NCI-H2107 treated with DMSO at 0.1 percent for 48 hours (cell line): ENCODE measurements at regions not wholly inside any gene's neighbourhood (a gene's known extent, or its start where the extent isn't known, plus 50 kb on each side); places are given as distances from the start of the nearest gene placed in this dataset.
"Not testable (repeated sequence)": the region's sequence is repeated elsewhere in the genome, so short reads cannot be mapped to it uniquely, and the experiment has no call there.

ENCODE experiments used
- DNase-seq: peaks from one replicate; lab custom pipeline; 2025; ENCODE audit not compliant: unreplicated experiment; lab: John Stamatoyannopoulos, UW

GRCh38 chr13:63218596-63218995 is 1802.9 kb upstream of the PCDH20 start:
- DNase-seq, result not testable (repeated sequence)

DNA sequence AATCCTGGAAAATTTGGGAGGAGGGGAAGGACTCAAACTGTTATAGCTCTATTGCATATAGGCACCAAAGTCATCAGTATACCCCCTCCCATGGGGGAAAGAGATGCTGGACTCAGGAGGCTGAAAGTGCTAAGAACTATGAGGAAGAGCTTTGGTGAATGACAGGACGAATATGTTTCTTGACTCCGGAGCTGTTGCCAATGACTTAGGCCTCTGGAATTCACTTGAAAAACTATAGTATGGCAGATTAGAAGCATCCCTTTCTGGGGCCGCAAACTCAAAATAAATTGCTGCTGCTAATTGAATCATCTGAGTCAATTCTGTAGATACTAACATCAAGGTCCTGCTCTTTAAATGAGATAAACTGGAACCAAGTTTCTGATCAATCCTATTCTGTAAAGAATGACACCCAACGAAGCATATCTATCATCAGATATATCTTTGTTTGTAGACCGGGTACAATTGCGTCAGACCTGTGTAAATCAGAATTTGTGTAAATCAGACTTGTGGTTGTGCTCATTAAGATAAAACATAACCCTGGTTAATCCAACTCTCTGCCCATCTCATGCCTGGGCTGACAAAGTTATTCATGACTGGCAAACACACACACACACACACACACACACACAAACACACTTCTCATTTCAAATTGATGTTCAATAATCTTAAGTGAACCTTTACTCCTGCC is 1793.8 kb upstream of the PCDH20 start:
- DNase-seq, result no peak

- DNase-seq, result no peak
These were observed 1793.2 kb upstream of the PCDH20 start for GRCh38 chr13:63208826-63209225.

DNA sequence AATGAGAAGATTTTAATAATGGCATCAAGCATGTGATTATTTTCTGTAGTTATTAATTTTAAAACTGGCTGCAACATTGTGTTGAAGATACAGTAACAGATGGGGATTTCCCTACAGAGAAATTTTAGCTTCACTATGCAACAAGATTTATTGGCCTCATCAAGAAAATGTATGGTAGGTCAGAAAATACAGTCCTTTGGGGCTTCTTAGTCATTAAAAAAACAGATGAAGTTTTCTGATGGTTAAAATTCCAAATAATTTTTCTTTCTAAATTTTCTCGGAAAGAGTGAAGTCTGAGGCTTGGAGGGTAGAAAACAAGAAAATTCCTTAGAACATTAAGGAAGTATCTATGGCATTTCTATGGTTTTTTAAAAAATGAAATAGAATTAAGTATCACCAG is 1790.8 kb upstream of the PCDH20 start:
- DNase-seq, result no peak

- DNase-seq, result no peak
These were observed 1785.8 kb upstream of the PCDH20 start for GRCh38 chr13:63201493-63201892.

DNA sequence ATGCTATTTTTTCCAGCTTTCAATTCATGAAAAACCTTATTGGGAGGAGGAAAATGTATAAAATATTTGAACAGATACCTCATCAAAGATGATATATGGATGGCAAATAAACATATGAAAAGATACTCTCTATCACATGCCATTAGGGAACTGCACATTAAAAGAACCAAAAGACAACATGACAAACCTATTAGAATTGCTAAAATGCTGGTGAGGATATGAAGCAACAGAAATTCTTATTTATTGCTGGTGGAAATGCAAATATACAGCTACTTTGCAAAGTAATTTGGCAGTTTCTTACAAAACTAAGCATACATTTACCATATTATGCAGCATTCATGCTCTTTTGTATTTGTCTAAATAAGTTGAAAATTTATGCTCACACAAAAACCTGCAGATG is 1783.9 kb upstream of the PCDH20 start:
- DNase-seq, result no peak

GRCh38 chr13:63198071-63198470 is 1782.4 kb upstream of the PCDH20 start:
- peak; percentile 22 for DNase-seq

DNA sequence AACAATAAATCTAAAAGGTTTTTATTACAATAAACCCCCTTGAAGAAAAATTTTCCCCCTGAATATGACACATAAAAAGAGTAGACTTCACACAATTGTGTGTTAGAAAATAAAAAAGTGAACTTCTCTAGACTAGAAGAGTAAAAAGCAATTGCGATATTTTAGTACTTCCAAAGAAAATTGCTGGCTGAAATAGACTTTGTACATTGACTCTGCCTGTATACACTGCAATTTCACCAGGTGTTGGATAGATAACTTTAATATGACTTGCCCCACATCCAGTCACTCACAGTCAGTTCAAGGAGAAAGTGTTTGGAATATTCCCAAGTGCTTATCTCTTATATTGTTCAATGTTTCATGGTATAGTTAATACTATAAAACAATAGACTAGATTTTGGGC is 1780.1 kb upstream of the PCDH20 start:
- no peak for DNase-seq

DNA sequence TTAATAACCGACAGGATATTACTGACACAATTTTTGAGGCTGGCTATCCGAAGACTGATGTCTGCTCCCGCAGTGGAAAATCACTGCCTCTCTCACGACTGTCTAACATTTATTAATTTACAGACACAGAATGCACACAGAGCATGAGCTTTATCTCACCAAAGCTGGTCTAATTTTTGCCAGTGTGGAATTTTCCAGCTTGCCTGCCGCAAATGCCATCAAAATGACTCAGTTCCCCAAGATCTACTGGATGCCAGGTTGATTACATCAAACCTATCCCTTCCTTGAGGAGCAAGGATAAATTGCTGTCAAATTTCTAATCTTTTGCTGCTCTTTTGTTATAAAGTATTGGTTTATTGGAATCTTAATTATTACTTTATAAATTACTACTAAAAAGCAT is 1775.1 kb upstream of the PCDH20 start:
- no peak for DNase-seq

GRCh38 chr13:63190219-63190618 is 1774.6 kb upstream of the PCDH20 start:
- DNase-seq, result no peak

DNA sequence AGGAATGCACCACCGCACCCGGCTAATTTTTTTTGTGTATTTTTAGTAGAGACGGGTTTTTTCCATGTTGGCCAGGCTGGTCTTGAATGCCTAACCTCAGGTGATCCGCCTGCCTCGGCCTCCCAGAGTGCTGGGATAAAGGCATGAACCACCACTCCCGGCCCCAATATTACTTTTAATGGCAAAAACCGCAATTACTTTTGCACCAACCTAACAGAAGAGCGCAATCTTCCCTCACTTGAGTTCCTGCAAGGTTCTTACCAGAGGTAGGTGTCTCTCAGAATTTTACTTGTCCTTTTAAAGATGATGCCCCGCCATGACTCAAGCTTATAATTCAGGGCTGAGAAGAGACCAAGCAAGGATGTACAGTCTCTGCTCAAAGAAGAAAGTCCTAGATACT is 1774.1 kb upstream of the PCDH20 start:
- no peak for DNase-seq

GRCh38 chr13:63184693-63185092 is 1769.0 kb upstream of the PCDH20 start:
- DNase-seq, result no peak

DNA sequence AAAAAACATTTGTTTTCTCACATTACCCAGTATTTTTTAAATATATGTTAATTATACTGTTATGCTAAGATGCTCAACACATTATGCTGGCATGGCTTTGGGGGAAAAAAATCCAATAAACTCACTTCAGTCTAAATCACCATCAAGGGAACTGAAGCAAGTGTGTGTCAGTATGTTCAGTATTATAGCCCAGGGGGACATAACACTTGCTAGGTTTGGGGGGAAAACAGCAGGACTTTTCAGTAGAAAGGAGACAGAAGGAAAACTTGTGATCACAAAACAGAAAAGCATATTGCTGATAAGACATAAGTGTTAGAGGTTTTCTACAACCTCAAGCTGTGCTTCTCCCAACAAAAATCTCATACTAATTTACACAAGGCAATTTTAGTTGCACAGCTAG is 1759.9 kb upstream of the PCDH20 start:
- DNase-seq, result no peak

DNA sequence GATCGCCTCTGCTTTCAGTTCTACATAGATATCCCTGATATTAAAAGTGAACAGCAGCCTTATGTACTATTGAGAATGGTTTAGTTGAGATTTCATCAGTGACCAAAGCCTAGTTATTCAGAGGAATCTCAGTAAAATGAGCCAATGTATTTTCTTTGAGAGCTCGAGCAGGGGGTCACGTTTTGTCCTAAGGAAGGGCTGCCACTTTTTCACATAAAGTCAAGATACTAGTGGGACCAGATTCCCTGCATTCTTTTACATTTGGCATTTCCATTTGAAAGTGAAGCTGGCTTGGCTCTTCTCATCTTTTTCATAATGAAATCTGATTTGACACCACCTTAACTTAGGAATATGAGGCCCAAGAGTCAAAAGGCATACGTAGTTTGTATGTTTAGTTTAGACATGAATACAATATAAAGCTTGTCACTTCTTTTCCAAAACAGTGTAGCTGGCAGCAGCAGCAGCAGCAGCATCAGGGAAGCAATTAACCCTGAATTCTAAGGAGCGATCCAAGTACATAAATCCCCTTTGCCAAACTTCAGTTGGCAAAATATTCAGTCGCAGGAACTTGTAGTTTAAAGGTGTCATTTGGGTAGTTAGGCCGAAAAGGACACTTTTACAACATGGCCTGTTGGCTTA is 1752.2 kb upstream of the PCDH20 start:
- no peak for DNase-seq

DNA sequence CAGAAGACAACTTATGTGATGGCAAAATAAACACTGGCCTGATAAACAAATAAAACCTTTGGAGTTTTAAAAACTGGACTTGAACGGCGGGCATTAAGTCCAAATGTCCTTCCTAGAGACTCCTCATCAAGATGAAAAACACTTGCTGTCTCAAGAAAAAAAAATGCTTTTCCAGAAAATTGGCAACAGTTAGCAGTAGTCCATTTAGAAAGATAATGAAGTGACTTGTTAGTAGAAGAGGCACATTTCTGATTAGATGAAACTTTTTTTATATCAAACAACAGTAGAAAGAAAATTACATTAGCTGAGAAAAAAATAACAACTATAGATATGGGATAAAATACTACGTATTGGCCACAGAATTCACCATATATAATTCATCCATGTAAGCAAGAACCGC is 1750.7 kb upstream of the PCDH20 start:
- no peak for DNase-seq

GRCh38 chr13:63163903-63164302 is 1748.3 kb upstream of the PCDH20 start:
- no peak for DNase-seq

GRCh38 chr13:63161219-63161618 is 1745.6 kb upstream of the PCDH20 start:
- no peak for DNase-seq

DNA sequence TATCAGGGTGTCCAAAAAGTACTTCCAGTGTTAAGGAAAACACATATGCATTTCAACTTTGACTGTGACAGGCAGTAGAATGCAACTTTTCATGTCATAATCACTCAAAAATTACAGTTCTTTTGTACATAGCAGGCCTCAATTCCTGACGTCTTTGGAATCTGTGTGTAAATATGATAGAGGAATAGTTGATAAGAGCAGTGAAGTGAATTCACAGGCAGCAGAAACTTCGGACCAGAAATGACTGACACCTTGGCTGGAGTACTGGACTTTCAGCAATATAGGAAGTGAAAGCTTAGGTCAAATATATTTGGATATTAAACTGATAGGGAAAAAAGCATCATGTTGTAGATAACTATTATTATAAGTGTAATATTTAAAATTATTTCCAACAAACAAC is 1741.2 kb upstream of the PCDH20 start:
- no peak for DNase-seq

DNA sequence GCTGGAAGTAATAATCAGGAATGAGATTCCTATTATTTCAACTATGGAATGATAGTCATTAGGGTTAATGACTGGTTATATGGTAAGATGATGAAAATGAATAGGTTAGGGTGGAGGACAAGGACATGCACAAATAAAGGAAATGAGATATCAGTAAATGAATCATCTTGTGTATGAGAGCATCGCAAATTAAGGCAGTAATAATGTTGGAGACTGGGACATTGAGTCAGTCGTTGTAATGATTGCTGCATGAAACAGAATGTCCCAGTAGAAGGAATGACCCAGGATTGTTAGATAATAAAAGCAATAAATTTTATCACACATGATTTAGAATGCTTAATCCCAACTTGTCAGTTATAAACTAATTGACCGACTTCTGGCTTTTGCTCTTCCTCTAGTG is 1733.7 kb upstream of the PCDH20 start:
- DNase-seq, result no peak

- no peak for DNase-seq
These were observed 1723.6 kb upstream of the PCDH20 start for GRCh38 chr13:63139277-63139676.

- DNase-seq, result no peak
These were observed 1714.3 kb upstream of the PCDH20 start for GRCh38 chr13:63129995-63130394.

GRCh38 chr13:63128716-63129115 is 1713.1 kb upstream of the PCDH20 start:
- DNase-seq, result no peak

DNA sequence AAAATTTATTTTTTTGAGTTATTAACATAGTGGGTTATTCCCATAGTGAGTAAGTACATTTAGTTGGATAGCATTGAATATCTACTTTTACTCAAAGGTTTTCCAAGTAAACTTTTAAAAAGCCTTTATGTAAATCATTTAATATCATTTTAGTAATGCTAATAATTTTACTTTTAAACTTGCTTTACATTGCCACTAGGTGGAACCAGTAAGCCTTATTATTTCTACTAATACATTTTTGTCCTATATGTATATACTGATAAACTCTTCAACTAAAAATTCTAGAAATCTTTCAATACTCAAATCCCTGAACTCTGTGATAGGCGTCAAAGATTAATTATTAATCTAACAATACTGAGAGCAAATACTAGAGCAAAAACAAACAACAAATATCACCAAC is 1709.2 kb upstream of the PCDH20 start:
- no peak for DNase-seq
